Karpas-422 (cell line): ENCODE measurements at regions not wholly inside any gene's neighbourhood (a gene's known extent, or its start where the extent isn't known, plus 50 kb on each side); places are given as distances from the start of the nearest gene placed in this dataset.

ENCODE experiments used
- DNase-seq: peaks from one replicate; pipeline ENCODE4 v3.0.0-alpha.2; 2015
- H2AFZ ChIP-seq: fragments of 200-600 bp; sonication (generic); 2 replicates; pipeline ENCODE4 v1.6.1; 2014; ENCODE audit warnings: antibody characterized with exemption, low read length, mixed read lengths
- H3K27ac ChIP-seq: fragments of 200-600 bp; sonication (generic); 2 replicates; pipeline ENCODE4 v1.5.1; 2014; ENCODE audit warnings: mild to moderate bottlenecking, low read length, moderate library complexity
- H3K27me3 ChIP-seq: fragments of 200-600 bp; sonication (generic); 2 replicates; pipeline ENCODE4 v1.6.1; 2014; ENCODE audit warnings: low read length, mixed read lengths
- H3K36me3 ChIP-seq: fragments of 200-600 bp; sonication (generic); 2 replicates; pipeline ENCODE4 v1.6.1; 2014; ENCODE audit warnings: low read length, mixed read lengths; ENCODE audit not compliant: insufficient read depth
- H3K4me1 ChIP-seq: fragments of 200-600 bp; sonication (generic); 2 replicates; pipeline ENCODE4 v1.6.1; 2014; ENCODE audit warnings: mild to moderate bottlenecking, low read length, mixed read lengths
- H3K4me2 ChIP-seq: fragments of 200-600 bp; sonication (generic); 2 replicates; pipeline ENCODE4 v1.6.1; 2014; ENCODE audit warnings: low read length, low read depth, mild to moderate bottlenecking; ENCODE audit not compliant: poor library complexity, severe bottlenecking
- H3K4me3 ChIP-seq: fragments of 200-600 bp; sonication (generic); 2 replicates; pipeline ENCODE4 v1.5.1; 2014; ENCODE audit warnings: mild to moderate bottlenecking, antibody characterized with exemption, low read length, mixed read lengths
- H3K79me2 ChIP-seq: fragments of 200-600 bp; sonication (generic); 2 replicates; pipeline ENCODE4 v1.6.1; 2014; ENCODE audit warnings: mild to moderate bottlenecking, low read length, mixed read lengths
- H3K9ac ChIP-seq: fragments of 200-600 bp; sonication (generic); 2 replicates; pipeline ENCODE4 v1.6.0; 2014; ENCODE audit warnings: low read length
- H3K9me2 ChIP-seq: fragments of 200-600 bp; sonication (generic), shearing (Covaris generic); replicated peaks from 2 replicates; pipeline ENCODE4 v1.6.0; 2014; ENCODE audit warnings: mild to moderate bottlenecking, low read length, moderate library complexity; ENCODE audit not compliant: insufficient read depth
- H3K9me3 ChIP-seq: fragments of 300-700, 200-600 bp; sonication (generic); 2 replicates; pipeline ENCODE4 v1.6.1; 2014; ENCODE audit warnings: low read length, mixed read lengths
- H4K20me1 ChIP-seq: fragments of 200-600 bp; sonication (generic); 2 replicates; pipeline ENCODE4 v1.6.1; 2014; ENCODE audit warnings: mild to moderate bottlenecking, antibody characterized with exemption, low read length, low read depth; ENCODE audit not compliant: insufficient read depth

DNA sequence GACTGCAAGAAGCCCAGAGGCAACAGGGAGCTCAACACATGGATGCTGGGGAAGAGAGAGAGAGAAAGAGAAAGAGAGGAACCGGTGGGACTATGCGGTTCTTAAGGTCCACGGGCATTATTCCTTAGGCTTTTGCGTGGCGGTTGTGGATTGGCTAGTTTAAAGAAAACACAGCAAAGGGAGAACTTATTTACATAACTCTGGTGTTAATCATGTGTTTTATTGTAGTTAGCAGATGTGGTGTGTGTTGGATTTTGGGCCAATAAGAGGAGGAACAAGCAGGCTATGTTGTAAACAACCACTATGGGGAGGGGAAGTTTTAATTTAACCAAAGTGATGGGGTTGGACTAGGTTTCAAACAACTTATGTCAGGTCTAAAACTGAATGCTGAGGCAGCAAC is 275.3 kb upstream of the KLF12 start:
- no peak for DNase-seq
- Histone ChIP-seq H3K4me3 (no peak overlapping the region), H3K9me3 (no peaks in the 10 kb centered on the region), H3K27me3 (no peaks in the 10 kb centered on the region), H3K4me1 (peaks cover 4% of the 10 kb centered on the region; the same call in 1 of the 2 replicates), H3K79me2 (no peaks in the 10 kb centered on the region), H3K4me2 (no peak overlapping the region), H3K9me2 (no peaks in the 10 kb centered on the region), H2AFZ (no peak overlapping the region), H3K9ac (no peak overlapping the region), H4K20me1 (no peaks in the 10 kb centered on the region), H3K27ac (no peak overlapping the region), H3K36me3 (no peaks in the 10 kb centered on the region)

DNA sequence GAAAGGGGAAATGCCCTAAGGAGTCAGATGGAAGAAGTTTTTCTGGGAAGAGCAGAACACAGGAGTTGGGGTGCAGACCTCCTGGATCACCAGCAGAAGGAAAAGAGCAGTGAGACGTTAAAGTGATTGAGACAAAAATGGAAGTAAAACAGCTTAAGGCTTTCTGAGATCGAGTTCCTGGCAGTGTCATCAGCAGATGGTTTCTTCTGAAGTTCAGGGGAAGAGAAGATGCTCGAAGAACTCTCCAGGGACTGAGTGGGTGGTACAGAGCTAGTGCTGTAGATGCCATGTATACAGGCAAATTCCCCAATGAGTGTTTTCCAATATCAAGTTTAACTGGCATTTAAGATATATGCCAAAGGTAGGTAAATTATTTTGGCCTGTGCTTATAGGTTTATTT is 272.2 kb upstream of the KLF12 start:
- Histone ChIP-seq H3K9me2 (no peaks in the 10 kb centered on the region), H2AFZ (peak overlapping the region; percentile 18; the same call in 1 of the 2 replicates), H4K20me1 (no peaks in the 10 kb centered on the region), H3K4me1 (peaks cover 4% of the 10 kb centered on the region; the same call in 1 of the 2 replicates), H3K79me2 (no peaks in the 10 kb centered on the region), H3K4me3 (no peak overlapping the region), H3K9me3 (no peaks in the 10 kb centered on the region), H3K36me3 (no peaks in the 10 kb centered on the region), H3K9ac (peak overlapping the region; percentile 16; the same call in 1 of the 2 replicates), H3K27me3 (no peaks in the 10 kb centered on the region), H3K4me2 (no peak overlapping the region), H3K27ac (no peak overlapping the region)
- no peak for DNase-seq

- Histone ChIP-seq H3K79me2 (no peaks in the 10 kb centered on the region), H2AFZ (no peak overlapping the region), H3K4me3 (no peak overlapping the region), H3K4me2 (no peak overlapping the region), H4K20me1 (no peaks in the 10 kb centered on the region), H3K4me1 (no peaks in the 10 kb centered on the region), H3K36me3 (no peaks in the 10 kb centered on the region), H3K9me3 (no peaks in the 10 kb centered on the region), H3K9ac (no peak overlapping the region), H3K9me2 (no peaks in the 10 kb centered on the region), H3K27me3 (no peaks in the 10 kb centered on the region), H3K27ac (no peak overlapping the region)
- no peak for DNase-seq
Observed at GRCh38 chr13:74398599-74398998, 264.4 kb upstream of the KLF12 start.

GRCh38 chr13:74389056-74389455 is 254.9 kb upstream of the KLF12 start:
- Histone ChIP-seq H3K4me2 (no peak overlapping the region), H3K4me3 (no peak overlapping the region), H3K36me3 (no peaks in the 10 kb centered on the region), H3K9ac (no peak overlapping the region), H3K4me1 (no peaks in the 10 kb centered on the region), H3K27ac (no peak overlapping the region), H4K20me1 (no peaks in the 10 kb centered on the region), H3K9me2 (no peaks in the 10 kb centered on the region), H2AFZ (no peak overlapping the region), H3K27me3 (no peaks in the 10 kb centered on the region), H3K9me3 (no peaks in the 10 kb centered on the region), H3K79me2 (no peaks in the 10 kb centered on the region)
- DNase-seq, result no peak

GRCh38 chr13:74388626-74389025 is 254.4 kb upstream of the KLF12 start:
- H3K9me3 ChIP-seq, result no peaks in the 10 kb centered on the region
- no peak for DNase-seq
- H3K36me3 ChIP-seq, result no peaks in the 10 kb centered on the region
- no peak overlapping the region for H3K4me2 ChIP-seq
- no peaks in the 10 kb centered on the region for H3K9me2 ChIP-seq
- H3K9ac ChIP-seq, result no peak overlapping the region
- no peak overlapping the region for H3K4me3 ChIP-seq
- no peaks in the 10 kb centered on the region for H3K27me3 ChIP-seq
- no peak overlapping the region for H3K27ac ChIP-seq
- no peaks in the 10 kb centered on the region for H3K4me1 ChIP-seq
- H4K20me1 ChIP-seq, result no peaks in the 10 kb centered on the region
- no peak overlapping the region for H2AFZ ChIP-seq
- no peaks in the 10 kb centered on the region for H3K79me2 ChIP-seq

GRCh38 chr13:74372511-74372910 is 238.3 kb upstream of the KLF12 start:
- no peaks in the 10 kb centered on the region for H3K4me1 ChIP-seq
- no peaks in the 10 kb centered on the region for H3K9me3 ChIP-seq
- DNase-seq, result no peak
- no peak overlapping the region for H3K4me2 ChIP-seq
- H3K9ac ChIP-seq, result no peak overlapping the region
- H4K20me1 ChIP-seq, result no peaks in the 10 kb centered on the region
- no peaks in the 10 kb centered on the region for H3K9me2 ChIP-seq
- no peak overlapping the region for H3K27ac ChIP-seq
- no peak overlapping the region for H3K4me3 ChIP-seq
- no peaks in the 10 kb centered on the region for H3K27me3 ChIP-seq
- no peaks in the 10 kb centered on the region for H3K36me3 ChIP-seq
- no peak overlapping the region for H2AFZ ChIP-seq
- H3K79me2 ChIP-seq, result no peaks in the 10 kb centered on the region

DNA sequence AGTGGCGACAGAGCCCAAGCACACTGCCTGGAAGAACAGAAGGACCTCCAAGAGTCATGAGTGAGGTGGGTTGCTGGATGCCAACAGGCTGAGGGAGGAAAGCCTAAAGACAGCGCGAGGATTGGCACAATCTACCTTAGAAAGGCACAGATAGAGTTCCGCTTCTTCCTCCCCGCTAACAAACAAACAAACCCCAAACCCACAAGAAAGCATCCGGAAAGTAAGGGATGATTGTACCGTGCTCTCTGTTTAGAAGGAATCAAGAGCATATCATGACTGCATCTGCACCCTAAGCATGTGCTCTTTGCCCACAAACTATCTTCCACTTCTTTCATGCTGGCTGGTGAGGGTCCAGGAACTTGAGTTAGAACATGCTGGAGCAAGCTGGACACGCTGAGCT is 233.0 kb upstream of the KLF12 start:
- H3K9ac ChIP-seq, result no peak overlapping the region
- no peaks in the 10 kb centered on the region for H3K79me2 ChIP-seq
- H3K27ac ChIP-seq, result no peak overlapping the region
- H2AFZ ChIP-seq, result no peak overlapping the region
- DNase-seq, result no peak
- no peaks in the 10 kb centered on the region for H3K4me1 ChIP-seq
- no peaks in the 10 kb centered on the region for H3K36me3 ChIP-seq
- no peak overlapping the region for H3K4me3 ChIP-seq
- H3K9me3 ChIP-seq, result no peaks in the 10 kb centered on the region
- H3K27me3 ChIP-seq, result no peaks in the 10 kb centered on the region
- H4K20me1 ChIP-seq, result no peaks in the 10 kb centered on the region
- no peak overlapping the region for H3K4me2 ChIP-seq
- H3K9me2 ChIP-seq, result no peaks in the 10 kb centered on the region

- Histone ChIP-seq H3K9ac (no peak overlapping the region), H3K36me3 (no peaks in the 10 kb centered on the region), H2AFZ (no peak overlapping the region), H3K4me3 (no peak overlapping the region), H3K79me2 (no peaks in the 10 kb centered on the region), H3K4me1 (no peaks in the 10 kb centered on the region), H3K27ac (no peak overlapping the region), H3K9me2 (no peaks in the 10 kb centered on the region), H3K27me3 (no peaks in the 10 kb centered on the region), H3K4me2 (no peak overlapping the region), H3K9me3 (no peaks in the 10 kb centered on the region), H4K20me1 (no peaks in the 10 kb centered on the region)
- no peak for DNase-seq
Observed at GRCh38 chr13:74361274-74361673, 227.1 kb upstream of the KLF12 start.

DNA sequence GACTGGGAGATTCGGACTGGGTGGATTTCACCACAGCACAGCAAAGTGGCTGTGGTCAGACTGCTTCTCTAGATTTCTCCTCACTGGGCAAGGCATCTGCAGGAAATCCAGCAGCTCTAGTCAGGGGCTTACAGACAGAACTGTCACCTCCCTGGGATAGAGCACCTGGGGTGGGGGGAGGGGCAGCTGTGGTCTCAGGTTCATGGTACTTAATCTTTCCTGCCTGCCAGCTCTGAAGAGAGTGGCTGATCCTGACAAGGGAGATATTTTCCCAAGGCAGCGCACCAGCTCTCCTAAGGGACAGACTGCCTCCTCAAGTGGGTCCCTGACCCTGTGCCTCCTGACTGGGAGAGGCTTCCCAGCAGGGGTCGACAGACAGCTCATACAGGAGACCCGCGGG is 212.8 kb upstream of the KLF12 start:
- Histone ChIP-seq H3K9me3 (no peaks in the 10 kb centered on the region), H3K4me2 (no peak overlapping the region), H3K79me2 (no peaks in the 10 kb centered on the region), H3K27me3 (no peaks in the 10 kb centered on the region), H3K9ac (no peak overlapping the region), H2AFZ (no peak overlapping the region), H4K20me1 (no peaks in the 10 kb centered on the region), H3K9me2 (0 out of 2 replicates have a peak, but pooled peaks cover 3% of the 10 kb centered on the region), H3K36me3 (no peaks in the 10 kb centered on the region), H3K4me1 (no peaks in the 10 kb centered on the region), H3K27ac (no peak overlapping the region), H3K4me3 (no peak overlapping the region)
- no peak for DNase-seq
